NT2/D1 (cell line): ENCODE measurements at regions not wholly inside any gene's neighbourhood (a gene's known extent, or its start where the extent isn't known, plus 50 kb on each side); places are given as distances from the start of the nearest gene placed in this dataset.
"Not testable (repeated sequence)": the region's sequence is repeated elsewhere in the genome, so short reads cannot be mapped to it uniquely, and the experiment has no call there.

ENCODE experiments used
- DNase-seq: peaks from one replicate; pipeline ENCODE4 v3.0.0-alpha.2; 2011; ENCODE audit warnings: low read depth, low spot score
- H3K27me3 ChIP-seq: 2 replicates; pipeline ENCODE4 v1.6.0; 2011; ENCODE audit warnings: mild to moderate bottlenecking; ENCODE audit not compliant: insufficient read length, insufficient read depth
- H3K36me3 ChIP-seq: 2 replicates; pipeline ENCODE4 v1.6.1; 2011; ENCODE audit warnings: mild to moderate bottlenecking, low read length, mixed read lengths; ENCODE audit not compliant: insufficient read depth, insufficient read length
- H3K4me1 ChIP-seq: 2 replicates; pipeline ENCODE4 v1.5.1; 2011; ENCODE audit not compliant: insufficient read depth, insufficient read length
- H3K4me3 ChIP-seq: 2 replicates; pipeline ENCODE4 v1.5.1; 2011; ENCODE audit warnings: low read depth; ENCODE audit not compliant: insufficient read length
- H3K9ac ChIP-seq: 2 replicates; pipeline ENCODE4 v1.6.0; 2011; ENCODE audit warnings: low read depth; ENCODE audit not compliant: insufficient read length
- H3K9me3 ChIP-seq: 2 replicates; pipeline ENCODE4 v1.5.1; 2011; ENCODE audit warnings: mild to moderate bottlenecking, low read length; ENCODE audit not compliant: insufficient read depth
- SUZ12 ChIP-seq: IDR thresholded peaks from 2 replicates; pipeline ENCODE4 v1.6.1; 2011; ENCODE audit not compliant: insufficient read length, insufficient read depth; ENCODE audit errors: extremely low read depth
- YY1 ChIP-seq: IDR thresholded peaks from 2 replicates; pipeline ENCODE4 v1.6.1; 2011; ENCODE audit not compliant: insufficient read length, insufficient read depth
- ZNF274 ChIP-seq: IDR thresholded peaks from 2 replicates; pipeline ENCODE4 v1.6.1; 2011; ENCODE audit warnings: mild to moderate bottlenecking, low read depth, low read length

- H3K9me3 ChIP-seq: no peaks in the 10 kb centered on the region
- no peaks in the 10 kb centered on the region for H3K27me3 ChIP-seq
- no peak overlapping the region for H3K4me3 ChIP-seq
- TF ChIP-seq SUZ12 (no peak), YY1 (no peak), ZNF274 (no peak)
- no peaks in the 10 kb centered on the region for H3K36me3 ChIP-seq
- H3K9ac ChIP-seq: no peak overlapping the region
- no peaks in the 10 kb centered on the region for H3K4me1 ChIP-seq
- no peak for DNase-seq
These were observed 58.9 kb upstream of the LYZL2 start for GRCh38 chr10:30688456-30688855.

- Histone ChIP-seq H3K9me3 (no peaks in the 10 kb centered on the region), H3K9ac (no peak overlapping the region), H3K4me3 (no peak overlapping the region), H3K4me1 (no peaks in the 10 kb centered on the region), H3K36me3 (no peaks in the 10 kb centered on the region), H3K27me3 (no peaks in the 10 kb centered on the region)
- DNase-seq: peak; percentile 80
- TF ChIP-seq SUZ12 (no peak), YY1 (no peak), ZNF274 (no peak)
These were observed 58.2 kb upstream of the LYZL2 start for GRCh38 chr10:30687698-30688213.

GRCh38 chr10:30686708-30687107 lies 57.2 kb upstream of the LYZL2 start:
- no peaks in the 10 kb centered on the region for H3K4me1 ChIP-seq
- no peaks in the 10 kb centered on the region for H3K9me3 ChIP-seq
- H3K36me3 ChIP-seq: no peaks in the 10 kb centered on the region
- DNase-seq: no peak
- no peak overlapping the region for H3K9ac ChIP-seq
- no peaks in the 10 kb centered on the region for H3K27me3 ChIP-seq
- H3K4me3 ChIP-seq: no peak overlapping the region
- TF ChIP-seq YY1 (no peak), SUZ12 (no peak), ZNF274 (no peak)

DNA sequence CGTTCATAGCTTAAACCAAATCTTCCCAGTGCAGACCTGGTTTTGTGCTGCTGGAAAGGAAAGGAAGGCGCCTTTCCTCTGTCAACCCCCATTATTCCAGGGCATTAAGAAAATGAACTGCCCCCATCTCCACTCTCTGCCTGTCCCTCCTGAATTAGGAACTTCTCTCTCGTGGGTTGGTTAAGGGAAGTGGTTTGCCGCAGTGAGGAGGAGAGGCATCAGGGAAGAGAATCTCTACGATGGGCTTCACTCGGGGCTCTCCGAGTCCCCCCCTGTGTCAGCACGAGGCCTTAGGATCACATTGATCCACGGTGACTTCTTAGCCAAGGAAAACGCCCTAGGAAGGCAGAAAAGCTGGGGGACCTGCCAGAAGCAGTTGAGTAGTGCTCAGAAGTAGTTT lies 53.9 kb upstream of the LYZL2 start:
- DNase-seq: no peak
- Histone ChIP-seq H3K9ac (no peak overlapping the region), H3K9me3 (no peaks in the 10 kb centered on the region), H3K27me3 (no peaks in the 10 kb centered on the region), H3K36me3 (no peaks in the 10 kb centered on the region), H3K4me1 (no peaks in the 10 kb centered on the region), H3K4me3 (no peak overlapping the region)
- TF ChIP-seq SUZ12: no peak
- TF ChIP-seq ZNF274: no peak
- TF ChIP-seq YY1: no peak

- not testable (repeated sequence) for DNase-seq, H3K9ac ChIP-seq, H3K9me3 ChIP-seq, H3K36me3 ChIP-seq, H3K4me3 ChIP-seq, H3K4me1 ChIP-seq, H3K27me3 ChIP-seq
These were observed 53.0 kb upstream of the LYZL2 start for GRCh38 chr10:30682377-30683199.

- Histone ChIP-seq H3K9ac (no peak overlapping the region), H3K27me3 (no peaks in the 10 kb centered on the region), H3K36me3 (no peaks in the 10 kb centered on the region), H3K4me3 (no peak overlapping the region), H3K9me3 (no peaks in the 10 kb centered on the region), H3K4me1 (no peaks in the 10 kb centered on the region)
- no peak for DNase-seq
- no peak for TF ChIP-seq SUZ12
- TF ChIP-seq ZNF274: no peak
- no peak for TF ChIP-seq YY1
These were observed 51.4 kb upstream of the LYZL2 start for GRCh38 chr10:30680908-30681307.
